Activated CD4-positive, alpha-beta T cell treated with anti-CD3 and anti-CD28 coated beads, Interleukin-2, amount 10 ng/mL, durations not matched to agents 7 days and 5 days (primary cell): ENCODE measurements at regions not wholly inside any gene's neighbourhood (a gene's known extent, or its start where the extent isn't known, plus 50 kb on each side); places are given as distances from the start of the nearest gene placed in this dataset.
"Not testable (repeated sequence)": the region's sequence is repeated elsewhere in the genome, so short reads cannot be mapped to it uniquely, and the experiment has no call there.

ENCODE experiments used
- CTCF ChIA-PET: fragments of 350-600 bp; sonication (Branson Sonifier 250); formaldehyde crosslinking; loops from one replicate; lab custom pipeline; 2021; ENCODE audit warnings: antibody characterized with exemption; lab: Charles Lee
- POLR2A ChIA-PET: fragments of 350-600 bp; sonication (Branson Sonifier 250); formaldehyde crosslinking; loops from one replicate; lab custom pipeline; 2021; ENCODE audit warnings: antibody characterized with exemption; lab: Charles Lee
- DNase-seq: peaks from one replicate; pipeline ENCODE4 v3.0.0-alpha.2; 2020
- H3K27ac Mint-ChIP-seq: one replicate; pipeline ENCODE4 v1.8.0; 2021; ENCODE audit warnings: mild to moderate bottlenecking, moderate library complexity, mixed read lengths
- H3K27me3 Mint-ChIP-seq: one replicate; pipeline ENCODE4 v1.8.0; 2021; ENCODE audit warnings: mixed read lengths
- H3K36me3 Mint-ChIP-seq: one replicate; pipeline ENCODE4 v1.8.0; 2021; ENCODE audit warnings: low read depth, mixed read lengths
- H3K4me1 Mint-ChIP-seq: one replicate; pipeline ENCODE4 v1.8.0; 2021; ENCODE audit warnings: mixed read lengths
- H3K4me3 Mint-ChIP-seq: one replicate; pipeline ENCODE4 v1.8.0; 2021; ENCODE audit warnings: mild to moderate bottlenecking, moderate library complexity, mixed read lengths
- H3K9me3 Mint-ChIP-seq: one replicate; pipeline ENCODE4 v1.8.0; 2021; ENCODE audit warnings: mixed read lengths

GRCh38 chr7:12016439-12016838 lies 184.4 kb upstream of the THSD7A start:
- Mint-ChIP-seq H3K36me3 (no peaks in the 10 kb centered on the region), H3K4me3 (no peak overlapping the region), H3K4me1 (no peaks in the 10 kb centered on the region), H3K27ac (no peak overlapping the region), H3K9me3 (no peaks in the 10 kb centered on the region), H3K27me3 (peaks cover 2% of the 10 kb centered on the region)
- no peak for DNase-seq
- ChIA-PET POLR2A (no interaction called here), CTCF (no interaction called here)

GRCh38 chr7:12017046-12017445 lies 185.0 kb upstream of the THSD7A start:
- no peak overlapping the region for H3K4me3 Mint-ChIP-seq
- ChIA-PET POLR2A (no interaction called here), CTCF (no interaction called here)
- DNase-seq: no peak
- H3K27ac Mint-ChIP-seq: no peak overlapping the region
- no peaks in the 10 kb centered on the region for H3K36me3 Mint-ChIP-seq
- no peaks in the 10 kb centered on the region for H3K4me1 Mint-ChIP-seq
- no peaks in the 10 kb centered on the region for H3K9me3 Mint-ChIP-seq
- H3K27me3 Mint-ChIP-seq: peaks cover 2% of the 10 kb centered on the region

GRCh38 chr7:12022011-12022410 lies 189.1 kb upstream of the TMEM106B start:
- DNase-seq, H3K27me3 Mint-ChIP-seq, H3K36me3 Mint-ChIP-seq, H3K27ac Mint-ChIP-seq, H3K4me1 Mint-ChIP-seq, POLR2A ChIA-PET, CTCF ChIA-PET, H3K9me3 Mint-ChIP-seq, H3K4me3 Mint-ChIP-seq: not testable (repeated sequence)

- no peak overlapping the region for H3K27ac Mint-ChIP-seq
- CTCF ChIA-PET: no interaction called here
- no peak for DNase-seq
- POLR2A ChIA-PET: no interaction called here
- peaks cover 2% of the 10 kb centered on the region for H3K27me3 Mint-ChIP-seq
- H3K4me3 Mint-ChIP-seq: no peak overlapping the region
- H3K36me3 Mint-ChIP-seq: no peaks in the 10 kb centered on the region
- no peaks in the 10 kb centered on the region for H3K9me3 Mint-ChIP-seq
- no peaks in the 10 kb centered on the region for H3K4me1 Mint-ChIP-seq
Observed at GRCh38 chr7:12025246-12025645, 185.8 kb upstream of the TMEM106B start.

GRCh38 chr7:12028508-12028907 lies 182.6 kb upstream of the TMEM106B start:
- ChIA-PET POLR2A (no interaction called here), CTCF (no interaction called here)
- Mint-ChIP-seq H3K9me3 (no peaks in the 10 kb centered on the region), H3K27me3 (no peaks in the 10 kb centered on the region), H3K4me1 (no peaks in the 10 kb centered on the region), H3K27ac (no peak overlapping the region), H3K4me3 (no peak overlapping the region), H3K36me3 (no peaks in the 10 kb centered on the region)
- DNase-seq: no peak

- CTCF ChIA-PET: no interaction called here
- DNase-seq: no peak
- H3K9me3 Mint-ChIP-seq: no peaks in the 10 kb centered on the region
- no peak overlapping the region for H3K4me3 Mint-ChIP-seq
- no peaks in the 10 kb centered on the region for H3K36me3 Mint-ChIP-seq
- H3K4me1 Mint-ChIP-seq: no peaks in the 10 kb centered on the region
- peaks cover 3% of the 10 kb centered on the region for H3K27me3 Mint-ChIP-seq
- H3K27ac Mint-ChIP-seq: no peak overlapping the region
- POLR2A ChIA-PET: no interaction called here
Observed at GRCh38 chr7:12030116-12030515, 181.0 kb upstream of the TMEM106B start.

- Mint-ChIP-seq H3K36me3 (no peaks in the 10 kb centered on the region), H3K9me3 (no peaks in the 10 kb centered on the region), H3K4me3 (no peak overlapping the region), H3K27ac (no peak overlapping the region), H3K4me1 (no peaks in the 10 kb centered on the region), H3K27me3 (peaks cover 3% of the 10 kb centered on the region)
- ChIA-PET CTCF (no interaction called here), POLR2A (no interaction called here)
- no peak for DNase-seq
Observed at GRCh38 chr7:12031186-12031585, 179.9 kb upstream of the TMEM106B start.

- no peaks in the 10 kb centered on the region for H3K36me3 Mint-ChIP-seq
- ChIA-PET POLR2A (no interaction called here), CTCF (no interaction called here)
- H3K27me3 Mint-ChIP-seq: peaks cover 3% of the 10 kb centered on the region
- no peaks in the 10 kb centered on the region for H3K4me1 Mint-ChIP-seq
- no peak overlapping the region for H3K4me3 Mint-ChIP-seq
- DNase-seq: no peak
- no peaks in the 10 kb centered on the region for H3K9me3 Mint-ChIP-seq
- H3K27ac Mint-ChIP-seq: no peak overlapping the region
Observed at GRCh38 chr7:12031638-12032037, 179.5 kb upstream of the TMEM106B start.

GRCh38 chr7:12032146-12032545 lies 178.9 kb upstream of the TMEM106B start:
- Mint-ChIP-seq H3K36me3 (no peaks in the 10 kb centered on the region), H3K27me3 (peaks cover 3% of the 10 kb centered on the region), H3K4me3 (no peak overlapping the region), H3K9me3 (no peaks in the 10 kb centered on the region), H3K4me1 (no peaks in the 10 kb centered on the region), H3K27ac (no peak overlapping the region)
- DNase-seq: no peak
- CTCF ChIA-PET: no interaction called here
- POLR2A ChIA-PET: no interaction called here

- DNase-seq, H3K36me3 Mint-ChIP-seq, CTCF ChIA-PET, H3K9me3 Mint-ChIP-seq, H3K4me1 Mint-ChIP-seq, H3K27ac Mint-ChIP-seq, H3K27me3 Mint-ChIP-seq, H3K4me3 Mint-ChIP-seq, POLR2A ChIA-PET: not testable (repeated sequence)
Observed at GRCh38 chr7:12043457-12043856, 167.6 kb upstream of the TMEM106B start.

- no peak for DNase-seq
- Mint-ChIP-seq H3K4me3 (no peak overlapping the region), H3K9me3 (peaks cover 6% of the 10 kb centered on the region), H3K27ac (no peak overlapping the region), H3K27me3 (peaks cover 2% of the 10 kb centered on the region), H3K4me1 (no peaks in the 10 kb centered on the region), H3K36me3 (no peaks in the 10 kb centered on the region)
- CTCF ChIA-PET: no interaction called here
- POLR2A ChIA-PET: no interaction called here
Observed at GRCh38 chr7:12052211-12052610, 158.9 kb upstream of the TMEM106B start.

- Mint-ChIP-seq H3K4me3 (no peak overlapping the region), H3K36me3 (no peaks in the 10 kb centered on the region), H3K9me3 (peaks cover 9% of the 10 kb centered on the region), H3K27me3 (peaks cover 2% of the 10 kb centered on the region), H3K27ac (no peak overlapping the region), H3K4me1 (no peaks in the 10 kb centered on the region)
- DNase-seq: no peak
- ChIA-PET CTCF (no interaction called here), POLR2A (no interaction called here)
Observed at GRCh38 chr7:12053561-12053960, 157.5 kb upstream of the TMEM106B start.

GRCh38 chr7:12054830-12055229 lies 156.3 kb upstream of the TMEM106B start:
- no peak overlapping the region for H3K27ac Mint-ChIP-seq
- H3K4me1 Mint-ChIP-seq: no peaks in the 10 kb centered on the region
- no peaks in the 10 kb centered on the region for H3K36me3 Mint-ChIP-seq
- ChIA-PET POLR2A (no interaction called here), CTCF (no interaction called here)
- peaks cover 2% of the 10 kb centered on the region for H3K27me3 Mint-ChIP-seq
- DNase-seq: no peak
- H3K9me3 Mint-ChIP-seq: peaks cover 9% of the 10 kb centered on the region
- no peak overlapping the region for H3K4me3 Mint-ChIP-seq

- Mint-ChIP-seq H3K4me3 (no peak overlapping the region), H3K36me3 (no peaks in the 10 kb centered on the region), H3K27ac (no peak overlapping the region), H3K27me3 (peaks cover 2% of the 10 kb centered on the region), H3K9me3 (peaks cover 9% of the 10 kb centered on the region), H3K4me1 (no peaks in the 10 kb centered on the region)
- no peak for DNase-seq
- CTCF ChIA-PET: no interaction called here
- POLR2A ChIA-PET: no interaction called here
Observed at GRCh38 chr7:12056381-12056780, 154.7 kb upstream of the TMEM106B start.
